Mesenchymal stem cell (in vitro differentiated cells and primary cell): ENCODE measurements at regions not wholly inside any gene's neighbourhood (a gene's known extent, or its start where the extent isn't known, plus 50 kb on each side); places are given as distances from the start of the nearest gene placed in this dataset.
A peak's percentile ranks its signal among the peaks of the same experiment; 100 is the strongest.

Experiments
- DNase-seq: peaks from one replicate; pipeline ENCODE4 v3.0.0-alpha.2; 2013
- H2AFZ ChIP-seq: one replicate; pipeline ENCODE4 v1.6.1; 2013; ENCODE audit warnings: low read depth, mild to moderate bottlenecking, control low read depth, inconsistent platforms, low read length, moderate library complexity
- H2AK5ac ChIP-seq: 2 replicates; pipeline ENCODE4 v1.6.1; 2013; ENCODE audit warnings: low read length, moderate library complexity, mild to moderate bottlenecking, inconsistent platforms; ENCODE audit not compliant: severe bottlenecking
- H2BK120ac ChIP-seq: one replicate; pipeline ENCODE4 v1.6.1; 2013; ENCODE audit warnings: low read depth, mild to moderate bottlenecking, inconsistent platforms, low read length, moderate library complexity
- H2BK12ac ChIP-seq, 2 experiments: one replicate each; pipeline ENCODE4 v1.6.1; 2013; ENCODE audit warnings: inconsistent platforms in 2 of 2, low read length in 2 of 2, mild to moderate bottlenecking in 2 of 2, moderate library complexity in 2 of 2, control low read depth in 1 of 2
- H2BK15ac ChIP-seq: one replicate; pipeline ENCODE4 v1.6.1; 2013; ENCODE audit warnings: mild to moderate bottlenecking, low read depth, inconsistent platforms; ENCODE audit not compliant: poor library complexity, severe bottlenecking
- H2BK5ac ChIP-seq: 2 replicates; pipeline ENCODE4 v1.6.1; 2013; ENCODE audit warnings: low read depth, mild to moderate bottlenecking, low read length, control low read depth, inconsistent platforms; ENCODE audit not compliant: poor library complexity, severe bottlenecking
- H3K14ac ChIP-seq, 2 experiments: one replicate each; pipeline ENCODE4 v1.6.1; 2013; ENCODE audit warnings: inconsistent platforms in 2 of 2, low read length in 2 of 2, control low read depth in 1 of 2, mild to moderate bottlenecking in 1 of 2, moderate library complexity in 1 of 2
- H3K18ac ChIP-seq, 2 experiments: one replicate each; pipeline ENCODE4 v1.6.1; 2013; ENCODE audit warnings: inconsistent platforms in 2 of 2, low read length in 2 of 2, control low read depth in 1 of 2, low read depth in 1 of 2, mild to moderate bottlenecking in 1 of 2
- H3K23ac ChIP-seq, 2 experiments: one replicate each; pipeline ENCODE4 v1.6.1; 2013; ENCODE audit warnings: inconsistent platforms in 2 of 2, low read length in 2 of 2, mild to moderate bottlenecking in 2 of 2, moderate library complexity in 2 of 2, control low read depth in 1 of 2
- H3K27ac ChIP-seq: 2 replicates; pipeline ENCODE4 v1.5.1; 2013; ENCODE audit warnings: mild to moderate bottlenecking, moderate library complexity, low read length, control low read depth, inconsistent platforms; ENCODE audit not compliant: poor library complexity, severe bottlenecking
- H3K27me3 ChIP-seq, 2 experiments: 2 replicates each; pipeline versions ENCODE4 v1.6.1 to v1.7.0; 2013; ENCODE audit warnings: low read length in 2 of 2, mild to moderate bottlenecking in 2 of 2, moderate library complexity in 2 of 2, control low read depth in 1 of 2, inconsistent platforms in 1 of 2; ENCODE audit not compliant: control insufficient read depth in 1 of 2, insufficient read depth in 1 of 2
- H3K36me3 ChIP-seq, 2 experiments: 2 replicates each; pipeline versions ENCODE4 v1.6.1 to v1.7.0; 2013; ENCODE audit warnings: low read length in 2 of 2, control low read depth in 1 of 2, inconsistent platforms in 1 of 2, low read depth in 1 of 2, mild to moderate bottlenecking in 1 of 2; ENCODE audit not compliant: insufficient read depth in 2 of 2, control insufficient read depth in 1 of 2
- H3K4ac ChIP-seq, 2 experiments: one replicate each; pipeline ENCODE4 v1.6.1; 2013; ENCODE audit warnings: inconsistent platforms in 2 of 2, low read length in 2 of 2, mild to moderate bottlenecking in 2 of 2, moderate library complexity in 2 of 2, control low read depth in 1 of 2, low read depth in 1 of 2
- H3K4me1 ChIP-seq: 2 replicates; pipeline ENCODE4 v1.6.1; 2013; ENCODE audit warnings: low read depth, low read length, control low read depth; ENCODE audit not compliant: control insufficient read depth, insufficient read depth
- H3K4me2 ChIP-seq: 2 replicates; pipeline ENCODE4 v1.6.1; 2013; ENCODE audit warnings: low read length, mild to moderate bottlenecking, inconsistent platforms; ENCODE audit not compliant: poor library complexity, severe bottlenecking
- H3K4me3 ChIP-seq, 2 experiments: 2 replicates each; pipeline versions ENCODE4 v1.5.1 to v1.7.0; 2013; ENCODE audit warnings: low read length in 2 of 2, mild to moderate bottlenecking in 2 of 2, control low read depth in 1 of 2, low read depth in 1 of 2; ENCODE audit not compliant: insufficient read depth in 1 of 2
- H3K79me1 ChIP-seq: replicated peaks from 2 replicates; pipeline ENCODE4 v1.6.1; 2013; ENCODE audit warnings: mild to moderate bottlenecking, control low read depth, low read length, inconsistent platforms; ENCODE audit not compliant: poor library complexity, severe bottlenecking
- H3K9ac ChIP-seq: 2 replicates; pipeline ENCODE4 v1.7.0; 2013; ENCODE audit warnings: mild to moderate bottlenecking, low read length, moderate library complexity
- H3K9me3 ChIP-seq: 2 replicates; pipeline ENCODE4 v1.7.0; 2013; ENCODE audit warnings: mild to moderate bottlenecking, low read length; ENCODE audit not compliant: control insufficient read depth
- H4K8ac ChIP-seq: one replicate; pipeline ENCODE4 v1.6.1; 2013; ENCODE audit warnings: inconsistent platforms, mild to moderate bottlenecking, low read length, moderate library complexity
- H4K91ac ChIP-seq: one replicate; pipeline ENCODE4 v1.6.1; 2013; ENCODE audit warnings: mild to moderate bottlenecking, low read length, inconsistent platforms
- WGBS: methylation state at CpG from one replicate; pipeline ENCODE4 v1.1.7; 2013; ENCODE audit warnings: mixed read lengths; 5-methylcytosine and 5-hydroxymethylcytosine counted together

DNA sequence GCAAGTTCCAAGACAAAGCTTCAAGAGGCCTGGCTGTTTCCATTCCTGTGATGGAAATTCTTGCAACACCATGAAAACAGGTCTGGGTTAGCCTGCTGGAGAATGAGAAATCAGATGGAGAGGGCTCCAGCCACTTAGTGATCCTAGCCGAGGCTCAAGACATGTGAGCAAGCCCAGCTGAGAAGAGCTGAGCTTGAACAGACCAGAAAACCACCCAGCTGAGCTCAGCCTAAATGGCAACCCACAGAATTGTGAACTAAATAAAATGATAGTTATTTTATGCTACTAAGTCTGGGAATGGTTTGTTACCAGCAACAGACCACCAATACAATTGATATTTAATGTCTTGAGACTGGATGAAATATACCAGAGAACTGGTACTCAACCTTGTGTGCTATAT, 494.5 kb downstream of the RMST start:
- H2BK15ac ChIP-seq, result no peak overlapping the region
- H2AK5ac ChIP-seq, result no peak overlapping the region
- H3K14ac ChIP-seq, result no peak overlapping the region
- no peak overlapping the region for H4K91ac ChIP-seq
- no peak overlapping the region for H2BK120ac ChIP-seq
- whole genome bisulfite sequencing, result 45% methylated on average over 1 of the region's 1 CpG
- DNase-seq, result no peak
- no peak overlapping the region for H4K8ac ChIP-seq
- no peak overlapping the region for H2AFZ ChIP-seq
- no peak overlapping the region for H2BK5ac ChIP-seq
- H3K4ac ChIP-seq, result no peak overlapping the region
- H3K4me3 ChIP-seq, result no peak overlapping the region
- no peak overlapping the region for H2BK12ac ChIP-seq
- H3K27ac ChIP-seq, result no peak overlapping the region
- no peak overlapping the region for H3K23ac ChIP-seq
- no peaks in the 10 kb centered on the region for H3K4me1 ChIP-seq
- peaks cover 17% of the 10 kb centered on the region for H3K9me3 ChIP-seq
- H3K79me1 ChIP-seq, result no peaks in the 10 kb centered on the region
- no peaks in the 10 kb centered on the region for H3K36me3 ChIP-seq
- no peak overlapping the region for H3K18ac ChIP-seq
- no peaks in the 10 kb centered on the region for H3K27me3 ChIP-seq
- H3K9ac ChIP-seq, result no peak overlapping the region
- H3K4me2 ChIP-seq, result no peak overlapping the region

DNA sequence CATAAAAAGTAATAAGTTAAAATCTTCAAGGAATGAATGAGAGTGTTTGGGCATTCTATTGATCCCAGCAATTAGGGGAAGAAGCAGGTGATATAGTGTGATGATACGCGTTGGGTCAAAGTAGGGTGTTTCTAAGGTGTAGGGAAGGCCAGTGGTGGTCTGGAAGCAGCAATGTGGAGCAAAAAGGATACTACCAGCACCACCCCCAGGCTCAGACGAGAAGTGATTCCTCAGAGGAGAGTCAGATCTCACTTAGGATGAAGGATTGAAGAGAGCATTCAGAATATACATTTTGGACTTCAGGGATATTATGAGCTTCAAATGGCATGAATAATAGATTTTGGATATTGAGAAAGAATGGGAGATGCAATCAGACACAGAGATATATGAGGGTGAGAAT, 497.6 kb downstream of the RMST start:
- Histone ChIP-seq H3K79me1 (no peaks in the 10 kb centered on the region), H2BK120ac (no peak overlapping the region), H3K9ac (no peak overlapping the region), H3K23ac (no peak overlapping the region), H2BK12ac (no peak overlapping the region), H3K36me3 (no peaks in the 10 kb centered on the region), H3K4me1 (no peaks in the 10 kb centered on the region), H3K4me2 (no peak overlapping the region), H3K18ac (no peak overlapping the region), H2AFZ (no peak overlapping the region), H2BK15ac (no peak overlapping the region), H3K14ac (no peak overlapping the region), H2AK5ac (no peak overlapping the region), H3K4ac (no peak overlapping the region), H3K4me3 (no peak overlapping the region), H3K27me3 (no peaks in the 10 kb centered on the region), H3K9me3 (peaks cover 17% of the 10 kb centered on the region), H3K27ac (no peak overlapping the region), H4K8ac (no peak overlapping the region), H2BK5ac (no peak overlapping the region), H4K91ac (no peak overlapping the region)
- WGBS, result 66% methylated on average over 3 of the region's 3 CpGs
- DNase-seq, result no peak

DNA sequence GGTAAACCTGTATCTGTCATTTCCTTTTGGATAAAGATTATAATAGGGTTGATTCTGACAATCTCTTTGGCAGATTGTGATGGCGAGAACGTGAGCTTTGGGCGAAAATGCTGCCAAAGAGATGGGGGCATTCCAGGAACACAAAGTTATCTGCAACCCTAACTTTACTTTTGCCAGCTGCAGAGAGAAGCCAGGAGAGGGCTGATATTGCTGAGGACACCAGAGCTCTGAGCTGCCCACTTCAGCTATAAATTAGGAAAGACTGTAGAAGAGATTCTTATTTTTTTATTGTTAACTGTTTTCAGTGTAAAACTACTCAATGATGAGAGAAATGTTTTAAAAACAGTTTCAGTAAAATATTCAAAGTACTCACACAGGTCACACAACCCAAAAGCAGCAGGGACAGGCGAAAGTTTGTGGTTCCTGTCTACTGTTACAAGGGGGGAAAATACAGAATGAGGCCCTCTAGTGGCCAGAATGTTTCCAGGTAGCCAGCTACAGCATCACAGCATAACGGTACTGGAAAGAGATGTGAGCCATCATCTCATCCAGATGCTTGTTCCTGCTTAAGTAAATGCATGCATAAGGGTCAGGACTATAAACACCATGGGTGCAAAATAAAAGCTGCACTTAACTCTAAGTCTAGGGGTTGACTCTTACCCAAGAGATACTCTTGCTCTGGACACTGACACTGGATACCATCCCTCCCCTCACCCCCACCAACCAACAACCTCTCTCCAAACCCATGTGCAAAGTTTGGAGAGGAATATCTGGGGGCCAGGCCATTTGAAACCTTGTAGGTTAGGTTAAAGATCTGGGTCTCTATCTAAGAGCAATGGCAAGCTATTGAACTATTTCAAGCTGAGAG, 498.4 kb downstream of the RMST start:
- no peak overlapping the region for H3K27ac ChIP-seq
- no peak overlapping the region for H3K4ac ChIP-seq
- H3K23ac ChIP-seq, result no peak overlapping the region
- H3K4me2 ChIP-seq, result no peak overlapping the region
- no peaks in the 10 kb centered on the region for H3K79me1 ChIP-seq
- no peak overlapping the region for H2BK120ac ChIP-seq
- no peak overlapping the region for H3K9ac ChIP-seq
- H3K27me3 ChIP-seq, result no peaks in the 10 kb centered on the region
- H3K14ac ChIP-seq, result no peak overlapping the region
- DNase-seq, result peak; percentile 22
- no peak overlapping the region for H3K18ac ChIP-seq
- no peak overlapping the region for H4K8ac ChIP-seq
- H2AK5ac ChIP-seq, result no peak overlapping the region
- H4K91ac ChIP-seq, result no peak overlapping the region
- no peak overlapping the region for H3K4me3 ChIP-seq
- H3K4me1 ChIP-seq, result no peaks in the 10 kb centered on the region
- no peak overlapping the region for H2BK15ac ChIP-seq
- 71% methylated on average over 5 of the region's 5 CpGs for WGBS
- peaks cover 17% of the 10 kb centered on the region for H3K9me3 ChIP-seq
- H2BK5ac ChIP-seq, result no peak overlapping the region
- H2AFZ ChIP-seq, result no peak overlapping the region
- H2BK12ac ChIP-seq, result no peak overlapping the region
- no peaks in the 10 kb centered on the region for H3K36me3 ChIP-seq

DNA sequence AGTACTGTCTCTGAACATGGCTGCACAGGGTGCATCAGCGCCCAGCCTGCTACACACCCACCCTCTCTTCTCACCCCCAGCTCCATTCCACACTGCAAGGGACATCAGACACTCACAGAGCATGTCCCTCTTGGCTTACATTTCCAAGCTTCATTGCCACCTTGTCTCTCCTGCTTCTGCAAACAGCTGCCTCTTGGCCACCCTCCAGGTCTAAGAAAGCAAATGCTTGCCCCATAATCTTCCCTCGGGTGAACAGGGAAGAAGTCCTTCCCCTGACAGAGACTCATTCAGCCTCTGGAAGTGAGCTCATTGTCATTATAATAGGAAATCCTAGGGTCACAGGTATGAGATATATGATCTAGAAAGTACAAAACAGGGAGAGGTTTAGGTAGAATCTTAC, 505.2 kb downstream of the RMST start:
- Histone ChIP-seq H3K4me2 (no peak overlapping the region), H2BK15ac (no peak overlapping the region), H3K9ac (no peak overlapping the region), H2BK120ac (no peak overlapping the region), H2AK5ac (no peak overlapping the region), H4K8ac (no peak overlapping the region), H2AFZ (no peak overlapping the region), H3K14ac (no peak overlapping the region), H3K4ac (no peak overlapping the region), H3K4me3 (no peak overlapping the region), H3K36me3 (no peaks in the 10 kb centered on the region), H2BK5ac (no peak overlapping the region), H3K23ac (no peak overlapping the region), H2BK12ac (no peak overlapping the region), H3K27me3 (peaks cover 0 to 5% of the 10 kb centered on the region in 2 experiments), H3K27ac (no peak overlapping the region), H3K4me1 (no peaks in the 10 kb centered on the region), H3K9me3 (no peaks in the 10 kb centered on the region), H3K79me1 (no peaks in the 10 kb centered on the region), H4K91ac (no peak overlapping the region), H3K18ac (no peak overlapping the region)
- WGBS, result 82% methylated on average over 1 of the region's 2 CpGs
- no peak for DNase-seq
